Astrocyte of the spinal cord (primary cell): ENCODE measurements at regions not wholly inside any gene's neighbourhood (a gene's known extent, or its start where the extent isn't known, plus 50 kb on each side); places are given as distances from the start of the nearest gene placed in this dataset.

Source experiments
- DNase-seq: peaks from one replicate; pipeline ENCODE4 v3.0.0; 2011; ENCODE audit warnings: low read depth, low spot score
- H3K4me3 ChIP-seq: 2 replicates; pipeline ENCODE4 v1.5.1; 2011; ENCODE audit warnings: low read depth, mild to moderate bottlenecking, low read length, moderate library complexity
- in situ Hi-C: cut with HindIII; loops from 2 replicates; pipeline ENCODE4 v1.10.0; 2017; ENCODE audit warnings: low sequenced_read_pairs
- TF ChIP-seq, protein P1 (sequence below): IDR thresholded peaks from 2 replicates; pipeline ENCODE4 v1.5.1; 2012; ENCODE audit warnings: low read depth, mild to moderate bottlenecking, low read length, inconsistent platforms

DNA sequence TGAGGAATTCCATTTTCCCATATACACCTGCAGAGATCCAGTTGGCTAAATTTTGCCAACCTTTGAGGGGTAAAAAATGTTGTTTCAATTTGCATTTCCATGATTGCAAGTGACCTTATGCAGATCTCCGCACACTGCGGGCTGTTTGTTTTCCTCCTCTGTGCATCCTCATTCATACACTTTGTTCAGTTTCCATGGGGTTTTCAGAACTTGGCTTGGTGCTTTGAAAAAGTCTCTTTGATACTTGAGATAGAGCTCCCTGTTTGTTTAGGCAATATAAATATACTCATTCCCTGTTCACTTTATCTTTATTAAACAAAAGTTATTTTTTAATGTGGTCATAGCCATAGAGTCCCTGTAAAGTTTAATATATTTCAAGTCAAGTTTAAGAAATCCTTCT, 353.1 kb downstream of the CMPK2 start:
- TF ChIP-seq, protein P1, sequence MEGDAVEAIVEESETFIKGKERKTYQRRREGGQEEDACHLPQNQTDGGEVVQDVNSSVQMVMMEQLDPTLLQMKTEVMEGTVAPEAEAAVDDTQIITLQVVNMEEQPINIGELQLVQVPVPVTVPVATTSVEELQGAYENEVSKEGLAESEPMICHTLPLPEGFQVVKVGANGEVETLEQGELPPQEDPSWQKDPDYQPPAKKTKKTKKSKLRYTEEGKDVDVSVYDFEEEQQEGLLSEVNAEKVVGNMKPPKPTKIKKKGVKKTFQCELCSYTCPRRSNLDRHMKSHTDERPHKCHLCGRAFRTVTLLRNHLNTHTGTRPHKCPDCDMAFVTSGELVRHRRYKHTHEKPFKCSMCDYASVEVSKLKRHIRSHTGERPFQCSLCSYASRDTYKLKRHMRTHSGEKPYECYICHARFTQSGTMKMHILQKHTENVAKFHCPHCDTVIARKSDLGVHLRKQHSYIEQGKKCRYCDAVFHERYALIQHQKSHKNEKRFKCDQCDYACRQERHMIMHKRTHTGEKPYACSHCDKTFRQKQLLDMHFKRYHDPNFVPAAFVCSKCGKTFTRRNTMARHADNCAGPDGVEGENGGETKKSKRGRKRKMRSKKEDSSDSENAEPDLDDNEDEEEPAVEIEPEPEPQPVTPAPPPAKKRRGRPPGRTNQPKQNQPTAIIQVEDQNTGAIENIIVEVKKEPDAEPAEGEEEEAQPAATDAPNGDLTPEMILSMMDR: no peak
- in situ Hi-C loops: no loop called here
- no peak for DNase-seq
- H3K4me3 ChIP-seq: no peak overlapping the region

DNA sequence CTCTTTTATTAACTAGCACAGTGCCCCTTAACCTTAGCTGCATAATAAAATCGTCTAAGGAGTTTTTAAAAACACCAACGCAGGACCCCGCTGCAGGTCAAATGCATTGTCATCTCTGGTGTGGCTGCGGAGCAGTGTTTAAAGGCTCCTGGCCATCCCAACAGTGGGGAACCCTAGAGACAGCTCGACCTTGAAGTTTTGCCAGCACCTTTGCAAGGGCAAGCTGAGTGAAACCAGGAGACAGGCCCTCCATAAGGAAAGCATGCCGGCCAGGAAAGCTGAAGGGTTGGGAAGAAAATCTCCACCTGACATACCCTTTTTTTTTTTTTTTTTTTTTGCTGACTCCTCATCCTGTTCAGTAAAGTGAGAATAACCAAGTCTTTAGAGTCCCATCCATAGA, 349.0 kb downstream of the CMPK2 start:
- TF ChIP-seq, protein P1: no peak
- no peak overlapping the region for H3K4me3 ChIP-seq
- DNase-seq: no peak
- in situ Hi-C loops: no loop called here

DNA sequence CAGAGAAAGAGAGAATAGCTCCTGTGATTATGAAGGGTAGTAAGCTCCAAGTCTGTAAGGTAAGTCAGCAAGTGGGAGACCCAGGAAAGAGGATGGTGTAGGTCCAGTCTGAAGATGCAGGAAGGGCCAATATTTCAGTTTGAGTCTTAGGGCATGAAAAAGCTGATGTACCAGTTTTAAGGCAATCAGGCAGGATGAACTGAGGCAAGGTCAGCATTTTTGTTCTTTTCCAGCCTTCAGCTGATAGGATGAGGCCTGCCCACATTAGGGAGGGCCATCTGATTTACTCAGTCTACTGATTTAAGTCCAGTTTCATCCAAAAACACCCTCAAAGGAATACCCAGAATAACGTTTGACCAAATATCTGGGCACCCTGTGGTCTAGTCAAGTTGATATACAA, 347.3 kb downstream of the CMPK2 start:
- in situ Hi-C loops: no loop called here
- DNase-seq: no peak
- no peak overlapping the region for H3K4me3 ChIP-seq
- TF ChIP-seq, protein P1: no peak

DNA sequence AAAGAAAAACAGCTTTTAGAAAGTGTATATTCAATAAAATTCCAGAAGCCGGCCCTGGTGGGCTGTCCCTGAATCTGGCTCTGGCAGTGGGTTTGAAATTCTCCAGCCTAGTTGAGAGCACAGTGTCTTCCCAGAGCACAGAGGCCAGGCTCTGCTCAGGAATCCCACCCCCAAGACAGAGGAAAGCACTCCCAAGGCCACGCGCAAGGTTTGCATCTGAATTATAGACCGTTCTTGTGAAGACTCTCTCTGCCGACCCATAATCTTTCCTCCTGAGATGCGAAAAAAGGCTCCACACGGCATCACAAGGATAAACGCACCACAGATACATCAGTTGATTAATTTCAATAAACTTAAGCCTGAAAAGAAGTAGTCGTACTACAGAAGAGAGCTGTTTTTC, 342.2 kb downstream of the CMPK2 start:
- DNase-seq: no peak
- no peak overlapping the region for H3K4me3 ChIP-seq
- in situ Hi-C loops: no loop called here
- TF ChIP-seq, protein P1: no peak

DNA sequence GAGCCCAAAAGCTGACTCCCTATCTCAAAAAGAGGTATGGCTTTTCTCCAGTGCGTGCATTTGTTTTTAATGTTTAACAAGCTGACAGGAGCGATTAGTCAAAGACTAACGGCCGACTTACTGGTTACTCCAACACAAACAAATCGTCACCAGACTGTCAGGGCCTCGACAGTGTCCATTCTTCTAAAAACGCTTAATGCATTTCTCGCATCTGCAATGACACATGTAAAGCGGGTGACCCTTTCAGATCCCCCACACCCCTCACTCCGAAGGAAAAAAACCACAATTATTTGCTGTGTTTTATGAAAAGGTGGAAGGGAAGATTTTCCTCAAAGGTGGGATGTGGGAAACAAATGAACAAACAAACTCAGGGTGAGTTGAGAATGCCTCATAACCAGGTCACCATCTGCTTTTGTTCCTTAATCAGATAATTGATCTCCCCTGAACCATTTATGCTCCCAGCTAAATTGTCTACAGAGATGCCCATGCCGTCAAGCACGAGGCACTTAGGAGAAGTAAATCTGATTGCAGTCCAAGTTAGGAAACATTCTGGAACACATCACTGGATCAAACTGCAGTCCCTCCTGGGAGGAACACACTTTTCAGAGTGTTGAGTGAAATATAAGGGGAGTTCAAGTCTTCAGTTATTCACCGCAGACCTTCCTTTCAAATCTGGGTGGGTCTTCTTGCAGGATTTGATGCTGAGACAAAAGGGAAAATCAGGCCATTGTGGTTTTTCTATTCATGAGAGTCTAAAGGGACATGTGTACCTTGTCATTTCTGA, 340.8 kb downstream of the CMPK2 start:
- DNase-seq: peak; percentile 16
- H3K4me3 ChIP-seq: no peak overlapping the region
- in situ Hi-C loops: no loop called here
- TF ChIP-seq, protein P1: no peak

DNA sequence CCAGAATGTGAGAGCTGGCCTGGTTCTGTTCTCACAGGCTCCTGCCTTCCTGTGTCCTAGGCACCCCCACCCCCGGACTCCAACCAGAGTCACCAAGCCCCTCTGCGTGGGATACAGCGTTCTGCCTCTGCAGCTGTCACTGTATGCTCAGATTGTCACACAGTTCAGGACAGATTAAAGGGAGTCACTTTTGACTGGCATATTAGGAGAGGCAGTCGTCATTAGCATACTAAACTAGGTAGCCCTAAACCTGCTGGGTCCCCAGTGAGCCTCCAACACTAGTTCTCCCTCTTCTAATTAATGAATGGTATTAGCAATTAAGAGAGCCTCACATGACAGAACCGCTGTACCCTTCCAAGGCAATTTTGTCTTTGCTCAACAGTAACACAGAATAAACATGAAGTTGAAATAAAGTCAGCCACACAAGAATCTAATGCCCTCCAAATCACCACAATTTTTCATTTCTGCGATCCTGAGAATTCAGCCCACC, 340.2 kb downstream of the CMPK2 start:
- in situ Hi-C loops: no loop called here
- DNase-seq: no peak
- H3K4me3 ChIP-seq: no peak overlapping the region
- TF ChIP-seq, protein P1: no peak
